ENCODE measurements at regions not wholly inside any gene's neighbourhood (a gene's known extent, or its start where the extent isn't known, plus 50 kb on each side); places are given as distances from the start of the nearest gene placed in this dataset.
"Not testable (repeated sequence)": the region's sequence is repeated elsewhere in the genome, so short reads cannot be mapped to it uniquely, and the experiment has no call there.

DNA sequence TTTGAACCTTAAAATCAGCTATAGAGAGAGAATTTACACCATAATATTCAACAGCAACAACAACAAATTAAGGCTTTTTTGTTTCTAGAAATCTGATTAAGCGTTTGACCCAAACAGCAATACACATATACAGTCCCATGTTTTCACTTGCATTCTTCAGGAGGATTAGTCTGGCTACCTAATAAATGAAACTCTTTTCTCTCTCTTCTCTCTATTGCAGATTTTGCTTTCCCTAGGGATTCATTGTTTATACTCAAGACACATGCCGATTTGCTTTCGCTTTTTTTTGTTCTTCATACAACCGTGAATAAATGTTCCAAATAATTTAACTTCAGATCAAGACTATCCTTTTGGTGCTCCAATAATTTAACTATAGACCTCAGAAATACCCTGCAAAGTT lies 162.4 kb upstream of the PTBP2 start:
- H3K36me3 ChIP-seq (ENCODE audit: low read depth) = no peaks in the 10 kb centered on the region
- TF ChIP-seq, protein P1, sequence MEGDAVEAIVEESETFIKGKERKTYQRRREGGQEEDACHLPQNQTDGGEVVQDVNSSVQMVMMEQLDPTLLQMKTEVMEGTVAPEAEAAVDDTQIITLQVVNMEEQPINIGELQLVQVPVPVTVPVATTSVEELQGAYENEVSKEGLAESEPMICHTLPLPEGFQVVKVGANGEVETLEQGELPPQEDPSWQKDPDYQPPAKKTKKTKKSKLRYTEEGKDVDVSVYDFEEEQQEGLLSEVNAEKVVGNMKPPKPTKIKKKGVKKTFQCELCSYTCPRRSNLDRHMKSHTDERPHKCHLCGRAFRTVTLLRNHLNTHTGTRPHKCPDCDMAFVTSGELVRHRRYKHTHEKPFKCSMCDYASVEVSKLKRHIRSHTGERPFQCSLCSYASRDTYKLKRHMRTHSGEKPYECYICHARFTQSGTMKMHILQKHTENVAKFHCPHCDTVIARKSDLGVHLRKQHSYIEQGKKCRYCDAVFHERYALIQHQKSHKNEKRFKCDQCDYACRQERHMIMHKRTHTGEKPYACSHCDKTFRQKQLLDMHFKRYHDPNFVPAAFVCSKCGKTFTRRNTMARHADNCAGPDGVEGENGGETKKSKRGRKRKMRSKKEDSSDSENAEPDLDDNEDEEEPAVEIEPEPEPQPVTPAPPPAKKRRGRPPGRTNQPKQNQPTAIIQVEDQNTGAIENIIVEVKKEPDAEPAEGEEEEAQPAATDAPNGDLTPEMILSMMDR (IDR thresholded peaks at IDR 0.05; ENCODE audit: poor library complexity, severe bottlenecking) = no peak
- peaks cover 5% of the 10 kb centered on the region for H3K4me1 ChIP-seq (ENCODE audit: insufficient read depth, poor library complexity, severe bottlenecking)
- DNase-seq (ENCODE audit: low spot score) = no peak
- ATAC-seq (ENCODE audit: low read depth) = no peak
- H3K9me3 ChIP-seq (ENCODE audit: severe bottlenecking) = no peaks in the 10 kb centered on the region
- H3K4me3 ChIP-seq (ENCODE audit: severe bottlenecking) = no peak overlapping the region
- peak overlapping the region; percentile 73 for H3K27ac ChIP-seq (ENCODE audit: poor library complexity, severe bottlenecking)
- H3K27me3 ChIP-seq (ENCODE audit: insufficient read depth, poor library complexity, severe bottlenecking) = no peaks in the 10 kb centered on the region

DNA sequence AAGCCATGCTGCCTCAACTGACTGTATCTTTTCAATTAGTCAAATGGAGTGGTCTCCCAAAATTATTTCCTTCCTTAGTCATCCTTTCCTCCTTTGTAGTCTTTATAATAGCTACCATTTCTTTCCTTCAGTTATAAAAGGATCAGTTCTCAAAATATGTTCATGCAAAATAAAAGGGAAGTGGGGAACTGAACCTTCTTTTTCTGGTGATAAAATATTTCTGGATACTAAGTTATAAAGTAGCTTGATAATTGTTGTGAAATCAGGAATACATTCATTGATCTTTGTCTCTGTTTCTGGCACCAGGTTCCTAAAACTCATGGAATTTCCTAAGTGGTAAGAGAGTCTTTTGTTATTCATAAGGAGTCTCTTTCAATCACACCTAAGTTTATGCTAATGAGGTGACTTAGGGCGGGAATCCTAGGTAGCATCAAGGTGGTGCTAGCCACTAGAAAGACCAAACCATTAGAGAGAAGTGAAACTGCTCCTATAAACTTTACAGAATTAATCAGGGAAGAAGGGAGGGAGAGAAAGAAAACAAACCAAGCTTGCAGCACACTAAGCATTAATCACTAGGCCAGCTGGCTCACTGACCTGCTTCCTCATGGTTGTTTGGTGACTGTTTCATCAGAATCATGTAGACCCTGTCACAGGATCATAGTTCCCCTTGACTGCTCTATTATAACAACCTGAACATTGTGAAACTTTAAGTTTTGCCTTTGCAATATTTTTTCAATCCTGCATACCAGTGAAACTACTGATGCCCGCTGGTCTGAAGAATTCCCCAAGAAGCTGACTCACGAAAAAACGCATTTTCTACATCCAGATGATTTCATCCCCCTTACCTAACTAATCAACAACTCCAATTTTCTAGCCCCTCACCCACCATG lies 161.6 kb upstream of the PTBP2 start:
- H3K27me3 ChIP-seq (ENCODE audit: insufficient read depth, poor library complexity, severe bottlenecking) = no peaks in the 10 kb centered on the region
- no peak overlapping the region for H3K4me3 ChIP-seq (ENCODE audit: severe bottlenecking)
- no peaks in the 10 kb centered on the region for H3K9me3 ChIP-seq (ENCODE audit: severe bottlenecking)
- DNase-seq (ENCODE audit: low spot score) = peak; percentile 65
- H3K4me1 ChIP-seq (ENCODE audit: insufficient read depth, poor library complexity, severe bottlenecking) = peaks cover 5% of the 10 kb centered on the region
- peak overlapping the region; percentile 73 for H3K27ac ChIP-seq (ENCODE audit: poor library complexity, severe bottlenecking)
- TF ChIP-seq, protein P1 (IDR thresholded peaks at IDR 0.05; ENCODE audit: poor library complexity, severe bottlenecking) = no peak
- no peaks in the 10 kb centered on the region for H3K36me3 ChIP-seq (ENCODE audit: low read depth)
- peak; percentile 97 for ATAC-seq (ENCODE audit: low read depth)

DNA sequence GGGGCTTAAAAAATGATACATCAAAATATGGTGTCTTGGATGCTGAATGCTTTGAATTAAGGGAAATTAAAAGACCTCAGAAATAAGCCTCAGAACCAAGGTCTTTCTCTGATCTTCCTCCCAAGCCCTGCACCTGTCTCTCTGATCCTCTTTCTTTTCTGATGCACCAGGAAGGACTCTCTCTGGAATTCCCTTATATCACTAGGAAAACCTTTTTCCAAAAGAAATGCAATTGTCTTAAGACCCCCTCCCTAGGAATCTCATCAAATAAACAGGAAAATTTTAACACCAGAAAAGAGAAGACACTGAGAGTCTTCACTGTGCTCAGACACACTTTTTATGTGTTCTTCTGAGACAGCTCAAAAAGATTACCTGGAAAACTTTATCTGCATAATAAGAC lies 159.5 kb upstream of the PTBP2 start:
- Histone ChIP-seq H3K4me1 (ENCODE audit: insufficient read depth, poor library complexity, severe bottlenecking) (peaks cover 5% of the 10 kb centered on the region), H3K27ac (ENCODE audit: poor library complexity, severe bottlenecking) (no peak overlapping the region), H3K4me3 (ENCODE audit: severe bottlenecking) (no peak overlapping the region), H3K9me3 (ENCODE audit: severe bottlenecking) (no peaks in the 10 kb centered on the region), H3K36me3 (ENCODE audit: low read depth) (no peaks in the 10 kb centered on the region), H3K27me3 (ENCODE audit: insufficient read depth, poor library complexity, severe bottlenecking) (no peaks in the 10 kb centered on the region)
- TF ChIP-seq, protein P1 (IDR thresholded peaks at IDR 0.05; ENCODE audit: poor library complexity, severe bottlenecking) = no peak
- DNase-seq (ENCODE audit: low spot score) = no peak
- no peak for ATAC-seq (ENCODE audit: low read depth)

DNA sequence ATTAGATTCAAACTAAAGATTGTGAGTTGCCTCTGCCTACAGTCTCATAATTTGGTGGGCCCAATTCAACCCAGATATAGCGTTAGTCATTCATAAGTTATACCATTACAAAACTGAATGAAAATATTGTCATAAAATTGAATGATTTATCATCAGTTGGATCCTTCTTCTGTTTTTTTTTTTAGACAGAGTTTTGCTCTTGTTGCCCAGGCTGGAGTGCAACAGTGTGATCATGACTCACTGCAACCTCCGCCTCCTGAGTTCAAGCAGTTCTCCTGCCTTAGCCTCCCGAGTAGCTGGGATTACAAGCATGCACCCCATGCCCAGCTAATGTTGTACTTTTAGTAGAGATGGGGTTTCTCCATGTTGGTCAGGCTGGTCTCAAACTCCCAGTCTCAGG lies 157.2 kb upstream of the PTBP2 start:
- DNase-seq (ENCODE audit: low spot score); H3K9me3 ChIP-seq (ENCODE audit: severe bottlenecking); H3K4me3 ChIP-seq (ENCODE audit: severe bottlenecking); ATAC-seq (ENCODE audit: low read depth); H3K36me3 ChIP-seq (ENCODE audit: low read depth); H3K27ac ChIP-seq (ENCODE audit: poor library complexity, severe bottlenecking); H3K27me3 ChIP-seq (ENCODE audit: insufficient read depth, poor library complexity, severe bottlenecking); H3K4me1 ChIP-seq (ENCODE audit: insufficient read depth, poor library complexity, severe bottlenecking): not testable (repeated sequence)

DNA sequence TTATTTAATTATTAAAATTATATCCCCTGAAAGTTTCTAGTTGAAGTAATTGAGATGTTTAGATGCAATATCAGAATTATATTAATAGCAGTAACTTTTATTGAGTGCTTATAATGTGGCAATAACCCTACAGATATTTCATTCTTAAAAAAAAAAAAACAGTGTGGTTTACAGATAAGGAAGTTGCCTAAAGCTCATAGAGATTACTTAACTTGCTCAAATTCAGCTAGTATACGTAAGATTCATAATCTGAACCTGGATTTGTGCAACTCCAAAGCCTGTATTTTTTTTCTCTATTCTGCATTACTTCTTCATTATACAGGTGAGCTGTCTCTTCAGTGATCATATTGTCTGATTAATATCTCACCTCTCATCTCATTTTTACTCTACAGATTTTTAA lies 156.0 kb upstream of the PTBP2 start:
- H3K4me3 ChIP-seq (ENCODE audit: severe bottlenecking) = no peak overlapping the region
- no peaks in the 10 kb centered on the region for H3K36me3 ChIP-seq (ENCODE audit: low read depth)
- peaks cover 2% of the 10 kb centered on the region for H3K4me1 ChIP-seq (ENCODE audit: insufficient read depth, poor library complexity, severe bottlenecking)
- DNase-seq (ENCODE audit: low spot score) (no peak), ATAC-seq (ENCODE audit: low read depth) (no peak)
- no peaks in the 10 kb centered on the region for H3K9me3 ChIP-seq (ENCODE audit: severe bottlenecking)
- no peak overlapping the region for H3K27ac ChIP-seq (ENCODE audit: poor library complexity, severe bottlenecking)
- TF ChIP-seq, protein P1 (IDR thresholded peaks at IDR 0.05; ENCODE audit: poor library complexity, severe bottlenecking) = no peak
- no peaks in the 10 kb centered on the region for H3K27me3 ChIP-seq (ENCODE audit: insufficient read depth, poor library complexity, severe bottlenecking)
